ENCODE measurements at regions not wholly inside any gene's neighbourhood (a gene's known extent, or its start where the extent isn't known, plus 50 kb on each side); places are given as distances from the start of the nearest gene placed in this dataset.
A peak's percentile ranks its signal among the peaks of the same experiment; 100 is the strongest.

GRCh38 chr1:101145449-101145820, 91.4 kb upstream of the S1PR1 start:
- no peak overlapping the region for H3K4me3 ChIP-seq (ENCODE audit: low read depth, low read length, poor library complexity, severe bottlenecking)
- intact Hi-C loops (cut with micrococcal nuclease; ENCODE audit: unreplicated experiment) = no loop called here
- H3K4me1 ChIP-seq (ENCODE audit: insufficient read depth, low read length, poor library complexity, severe bottlenecking) = no peaks in the 10 kb centered on the region
- DNase-seq (ENCODE audit: low spot score) = no peak
- BruUV-seq (replicated peaks) = no TSS peak
- no peaks in the 10 kb centered on the region for H3K9me3 ChIP-seq (ENCODE audit: low read length)
- no peaks in the 10 kb centered on the region for H3K36me3 ChIP-seq (ENCODE audit: insufficient read depth, low read length)
- H3K4me2 ChIP-seq (ENCODE audit: low read length) = no peak overlapping the region
- no peaks in the 10 kb centered on the region for H3K9me2 ChIP-seq (ENCODE audit: insufficient read depth, low read length)
- H3K79me2 ChIP-seq (ENCODE audit: insufficient read depth, low read depth, low read length) = no peaks in the 10 kb centered on the region
- CTCF ChIA-PET (ENCODE audit: unreplicated experiment) = no interaction called here
- peak overlapping the region; percentile 50; the same call in 1 of the 2 replicates for H2AFZ ChIP-seq (ENCODE audit: low read length)
- H3K27ac ChIP-seq (ENCODE audit: low read depth, low read length, poor library complexity, severe bottlenecking) = no peak overlapping the region
- TF ChIP-seq CTCF (conservative IDR thresholded peaks at IDR 0.05; ENCODE audit: low read length) = no peak
- no peak for TF ChIP-seq EZH2phosphoT487 (IDR thresholded peaks at IDR 0.05; ENCODE audit: borderline replicate concordance, low read depth, low read length)
- no peaks in the 10 kb centered on the region for H4K20me1 ChIP-seq (ENCODE audit: insufficient read depth, low read length)
- POLR2A ChIA-PET = interaction anchor here (1.2 kb wide), 1 partner anchor 45 kb away, joined by 3 read pairs; no protein-coding TSS in a partner anchor

GRCh38 chr1:101144671-101145448, 92.0 kb upstream of the S1PR1 start:
- POLR2A ChIA-PET = interaction anchor here (1.2 kb wide), 1 partner anchor 46 kb away, joined by 3 read pairs; no protein-coding TSS in a partner anchor
- H3K27ac ChIP-seq (ENCODE audit: low read depth, low read length, poor library complexity, severe bottlenecking) = no peak overlapping the region
- no peaks in the 10 kb centered on the region for H3K4me1 ChIP-seq (ENCODE audit: insufficient read depth, low read length, poor library complexity, severe bottlenecking)
- H4K20me1 ChIP-seq (ENCODE audit: insufficient read depth, low read length) = no peaks in the 10 kb centered on the region
- no peaks in the 10 kb centered on the region for H3K9me2 ChIP-seq (ENCODE audit: insufficient read depth, low read length)
- CTCF ChIA-PET (ENCODE audit: unreplicated experiment) = no interaction called here
- no peaks in the 10 kb centered on the region for H3K36me3 ChIP-seq (ENCODE audit: insufficient read depth, low read length)
- no peak overlapping the region for H3K4me3 ChIP-seq (ENCODE audit: low read depth, low read length, poor library complexity, severe bottlenecking)
- H2AFZ ChIP-seq (ENCODE audit: low read length) = peak overlapping the region; percentile 50; the same call in 1 of the 2 replicates
- no peaks in the 10 kb centered on the region for H3K79me2 ChIP-seq (ENCODE audit: insufficient read depth, low read depth, low read length)
- H3K4me2 ChIP-seq (ENCODE audit: low read length) = no peak overlapping the region
- TF ChIP-seq CTCF (conservative IDR thresholded peaks at IDR 0.05; ENCODE audit: low read length) = no peak
- no peak for TF ChIP-seq EZH2phosphoT487 (IDR thresholded peaks at IDR 0.05; ENCODE audit: borderline replicate concordance, low read depth, low read length)
- DNase-seq (ENCODE audit: low spot score) = no peak
- BruUV-seq (replicated peaks) = no TSS peak
- intact Hi-C loops (cut with micrococcal nuclease; ENCODE audit: unreplicated experiment) = no loop called here
- H3K9me3 ChIP-seq (ENCODE audit: low read length) = no peaks in the 10 kb centered on the region

- Histone ChIP-seq H3K27ac (ENCODE audit: low read depth, low read length, poor library complexity, severe bottlenecking) (no peak overlapping the region), H3K4me3 (ENCODE audit: low read depth, low read length, poor library complexity, severe bottlenecking) (no peak overlapping the region), H3K9me2 (ENCODE audit: insufficient read depth, low read length) (no peaks in the 10 kb centered on the region), H3K79me2 (ENCODE audit: insufficient read depth, low read depth, low read length) (no peaks in the 10 kb centered on the region), H3K9me3 (ENCODE audit: low read length) (no peaks in the 10 kb centered on the region), H3K36me3 (ENCODE audit: insufficient read depth, low read length) (no peaks in the 10 kb centered on the region), H2AFZ (ENCODE audit: low read length) (no peak overlapping the region), H3K4me2 (ENCODE audit: low read length) (no peak overlapping the region), H3K4me1 (ENCODE audit: insufficient read depth, low read length, poor library complexity, severe bottlenecking) (peaks cover under 1% of the 10 kb centered on the region), H4K20me1 (ENCODE audit: insufficient read depth, low read length) (no peaks in the 10 kb centered on the region)
- no TSS peak for BruUV-seq (replicated peaks)
- ChIA-PET POLR2A (interaction anchor here (0.6 kb wide), 1 partner anchor 332 kb away, joined by 3 read pairs; no protein-coding TSS in a partner anchor), CTCF (ENCODE audit: unreplicated experiment) (no interaction called here)
- intact Hi-C loops (cut with micrococcal nuclease; ENCODE audit: unreplicated experiment) = no loop called here
- TF ChIP-seq EZH2phosphoT487 (IDR thresholded peaks at IDR 0.05; ENCODE audit: borderline replicate concordance, low read depth, low read length) = no peak
- no peak for TF ChIP-seq CTCF (conservative IDR thresholded peaks at IDR 0.05; ENCODE audit: low read length)
- no peak for DNase-seq (ENCODE audit: low spot score)
Observed at GRCh38 chr1:101142244-101142643, 94.6 kb upstream of the S1PR1 start.
